Endodermal cell (in vitro differentiated cells): ENCODE measurements at regions not wholly inside any gene's neighbourhood (a gene's known extent, or its start where the extent isn't known, plus 50 kb on each side); places are given as distances from the start of the nearest gene placed in this dataset.

Source experiments
- DNase-seq: peaks from one replicate; pipeline ENCODE4 v3.0.0-alpha.2; 2017
- H3K27ac ChIP-seq: 2 replicates; pipeline ENCODE4 v1.5.1; 2013; ENCODE audit warnings: mild to moderate bottlenecking, low read depth, low read length, moderate library complexity
- H3K27me3 ChIP-seq: 2 replicates; pipeline ENCODE4 v1.6.1; 2013; ENCODE audit warnings: mild to moderate bottlenecking, low read length, moderate library complexity; ENCODE audit not compliant: insufficient read depth, control insufficient read depth, poor library complexity, severe bottlenecking
- H3K36me3 ChIP-seq: 2 replicates; pipeline ENCODE4 v1.7.0; 2013; ENCODE audit warnings: mild to moderate bottlenecking, low read length, moderate library complexity; ENCODE audit not compliant: control insufficient read depth, insufficient read depth
- H3K4me1 ChIP-seq: one replicate; pipeline ENCODE4 v1.7.0; 2013; ENCODE audit warnings: low read length; ENCODE audit not compliant: control insufficient read depth, insufficient read depth
- H3K4me3 ChIP-seq: 2 replicates; pipeline ENCODE4 v1.5.1; 2013; ENCODE audit warnings: mild to moderate bottlenecking, low read length, moderate library complexity
- H3K9ac ChIP-seq: 2 replicates; pipeline ENCODE4 v1.6.1; 2013; ENCODE audit warnings: mild to moderate bottlenecking, low read length, moderate library complexity; ENCODE audit not compliant: poor library complexity, severe bottlenecking; ENCODE audit errors: extremely low read depth
- H3K9me3 ChIP-seq: 2 replicates; pipeline ENCODE4 v1.6.1; 2013; ENCODE audit warnings: mild to moderate bottlenecking, low read length, moderate library complexity; ENCODE audit not compliant: control insufficient read depth
- H3K27ac Mint-ChIP-seq: 2 replicates; pipeline ENCODE4 v1.8.0; 2020; ENCODE audit warnings: mixed read lengths
- H3K27me3 Mint-ChIP-seq: 2 replicates; pipeline ENCODE4 v1.8.0; 2021; ENCODE audit warnings: mild to moderate bottlenecking, mixed read lengths; ENCODE audit not compliant: insufficient read depth
- H3K36me3 Mint-ChIP-seq: 2 replicates; pipeline ENCODE4 v1.8.0; 2020; ENCODE audit warnings: low read depth, mixed read lengths
- H3K4me1 Mint-ChIP-seq: 2 replicates; pipeline ENCODE4 v1.8.0; 2020; ENCODE audit warnings: mixed read lengths
- H3K4me3 Mint-ChIP-seq: 2 replicates; pipeline ENCODE4 v1.8.0; 2020; ENCODE audit warnings: mild to moderate bottlenecking, moderate library complexity, mixed read lengths
- H3K9me3 Mint-ChIP-seq: 2 replicates; pipeline ENCODE4 v1.8.0; 2020; ENCODE audit warnings: mild to moderate bottlenecking, mixed read lengths
- WGBS, 2 experiments: methylation state at CpG; one replicate each; pipeline versions ENCODE4 v1.1.5 to v1.1.7; 2013; ENCODE audit warnings: missing lambda C conversion rate in 2 of 2, mixed read lengths in 1 of 2; ENCODE audit not compliant: insufficient coverage in 1 of 2, insufficient read length in 1 of 2; 5-methylcytosine and 5-hydroxymethylcytosine counted together
- TF ChIP-seq, protein P1 (sequence below): fragments of 200-600 bp; sonication (generic); conservative IDR thresholded peaks from 2 replicates; pipeline ENCODE4 v1.5.0; 2021; ENCODE audit warnings: antibody characterized with exemption, mild to moderate bottlenecking

DNA sequence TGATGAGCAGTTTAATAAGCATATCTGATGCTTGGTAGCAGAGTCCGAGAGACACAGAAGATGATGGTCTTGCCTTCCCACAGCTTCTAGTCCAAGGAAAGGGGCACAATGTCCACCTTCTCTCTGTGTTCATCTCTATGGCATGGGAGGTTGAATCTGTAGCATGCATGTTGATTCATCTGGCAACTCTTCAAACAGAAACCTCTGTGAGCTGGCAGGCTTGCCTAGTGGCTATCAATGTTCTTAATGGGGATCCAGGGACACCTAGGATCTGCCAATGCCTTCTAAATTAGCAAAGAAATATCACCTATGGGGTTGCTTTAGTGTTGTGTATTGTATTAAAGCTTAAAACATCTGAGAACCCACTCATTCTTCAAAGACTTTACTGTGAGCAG, 170.8 kb downstream of the INO80D start:
- Histone ChIP-seq H3K36me3 (no peaks in the 10 kb centered on the region), H3K4me1 (peaks cover 21% of the 10 kb centered on the region), H3K27me3 (peaks cover 5% of the 10 kb centered on the region), H3K4me3 (peak overlapping the region; percentile 63), H3K9ac (no peak overlapping the region), H3K27ac (no peak overlapping the region), H3K9me3 (no peaks in the 10 kb centered on the region)
- peak overlapping the region; percentile 9 for H3K4me3 Mint-ChIP-seq
- WGBS, 2 experiments: 91 to 100% methylated on average over 1 of the region's 1 CpG
- H3K9me3 Mint-ChIP-seq: peaks cover 4% of the 10 kb centered on the region
- no peak for DNase-seq
- no peak overlapping the region for H3K27ac Mint-ChIP-seq
- peaks cover 8% of the 10 kb centered on the region for H3K27me3 Mint-ChIP-seq
- TF ChIP-seq, protein P1, sequence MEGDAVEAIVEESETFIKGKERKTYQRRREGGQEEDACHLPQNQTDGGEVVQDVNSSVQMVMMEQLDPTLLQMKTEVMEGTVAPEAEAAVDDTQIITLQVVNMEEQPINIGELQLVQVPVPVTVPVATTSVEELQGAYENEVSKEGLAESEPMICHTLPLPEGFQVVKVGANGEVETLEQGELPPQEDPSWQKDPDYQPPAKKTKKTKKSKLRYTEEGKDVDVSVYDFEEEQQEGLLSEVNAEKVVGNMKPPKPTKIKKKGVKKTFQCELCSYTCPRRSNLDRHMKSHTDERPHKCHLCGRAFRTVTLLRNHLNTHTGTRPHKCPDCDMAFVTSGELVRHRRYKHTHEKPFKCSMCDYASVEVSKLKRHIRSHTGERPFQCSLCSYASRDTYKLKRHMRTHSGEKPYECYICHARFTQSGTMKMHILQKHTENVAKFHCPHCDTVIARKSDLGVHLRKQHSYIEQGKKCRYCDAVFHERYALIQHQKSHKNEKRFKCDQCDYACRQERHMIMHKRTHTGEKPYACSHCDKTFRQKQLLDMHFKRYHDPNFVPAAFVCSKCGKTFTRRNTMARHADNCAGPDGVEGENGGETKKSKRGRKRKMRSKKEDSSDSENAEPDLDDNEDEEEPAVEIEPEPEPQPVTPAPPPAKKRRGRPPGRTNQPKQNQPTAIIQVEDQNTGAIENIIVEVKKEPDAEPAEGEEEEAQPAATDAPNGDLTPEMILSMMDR: no peak
- no peaks in the 10 kb centered on the region for H3K36me3 Mint-ChIP-seq
- peaks cover 41% of the 10 kb centered on the region for H3K4me1 Mint-ChIP-seq

DNA sequence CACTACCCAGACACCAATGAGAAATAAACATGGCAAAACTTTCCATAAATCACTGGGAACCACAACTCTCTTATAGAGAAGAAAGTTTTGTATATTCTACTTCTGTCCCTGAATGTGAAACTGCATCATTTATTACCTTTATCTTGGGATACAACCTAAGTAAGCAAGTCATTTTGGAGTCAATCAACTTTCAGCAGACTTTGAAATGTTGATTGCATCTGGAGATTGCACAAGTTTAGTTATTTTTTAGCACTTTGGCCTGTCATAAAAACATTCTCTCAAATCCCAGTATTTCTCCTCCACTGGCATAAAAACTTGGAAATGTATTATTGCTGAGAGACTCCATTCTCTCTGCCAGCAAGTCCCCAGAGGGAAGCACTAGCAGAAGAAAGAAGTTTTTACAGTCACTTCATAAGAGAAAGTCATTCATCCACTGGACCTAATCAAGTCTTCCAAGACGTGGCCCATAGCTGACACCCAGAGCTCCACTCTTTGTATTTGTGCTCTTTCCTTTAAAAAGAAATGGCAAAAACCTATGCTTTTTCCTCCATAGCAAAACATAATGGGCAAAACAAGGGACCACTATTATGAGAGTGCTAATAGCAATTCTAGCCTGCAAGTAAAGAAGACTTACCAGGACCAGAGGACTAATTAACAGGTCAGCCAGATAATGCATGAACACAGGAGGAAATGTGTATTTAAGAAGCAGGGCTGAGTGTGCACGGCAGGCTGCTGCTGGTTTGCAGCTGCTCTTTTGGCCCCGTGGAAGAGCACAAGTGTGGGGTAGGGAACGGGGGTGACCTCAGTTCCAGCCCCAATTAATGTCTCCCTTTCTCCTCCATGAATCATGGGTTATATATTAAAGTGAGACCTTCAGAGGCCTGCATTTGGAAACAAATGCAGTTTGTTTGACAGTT, 171.5 kb downstream of the INO80D start:
- H3K36me3 ChIP-seq: no peaks in the 10 kb centered on the region
- H3K27ac Mint-ChIP-seq: no peak overlapping the region
- H3K27me3 ChIP-seq: peaks cover 11% of the 10 kb centered on the region
- peaks cover 10% of the 10 kb centered on the region for H3K27me3 Mint-ChIP-seq
- H3K4me3 Mint-ChIP-seq: peak overlapping the region; percentile 9
- H3K9me3 ChIP-seq: no peaks in the 10 kb centered on the region
- no peak for DNase-seq
- no peaks in the 10 kb centered on the region for H3K36me3 Mint-ChIP-seq
- peak overlapping the region; percentile 63 for H3K4me3 ChIP-seq
- H3K4me1 Mint-ChIP-seq: peaks cover 44% of the 10 kb centered on the region
- peaks cover 4% of the 10 kb centered on the region for H3K9me3 Mint-ChIP-seq
- WGBS, 2 experiments: 47 to 67% methylated on average over 2 to 4 of the region's 4 CpGs
- no peak overlapping the region for H3K9ac ChIP-seq
- no peak overlapping the region for H3K27ac ChIP-seq
- TF ChIP-seq, protein P1: no peak
- peaks cover 21% of the 10 kb centered on the region for H3K4me1 ChIP-seq

DNA sequence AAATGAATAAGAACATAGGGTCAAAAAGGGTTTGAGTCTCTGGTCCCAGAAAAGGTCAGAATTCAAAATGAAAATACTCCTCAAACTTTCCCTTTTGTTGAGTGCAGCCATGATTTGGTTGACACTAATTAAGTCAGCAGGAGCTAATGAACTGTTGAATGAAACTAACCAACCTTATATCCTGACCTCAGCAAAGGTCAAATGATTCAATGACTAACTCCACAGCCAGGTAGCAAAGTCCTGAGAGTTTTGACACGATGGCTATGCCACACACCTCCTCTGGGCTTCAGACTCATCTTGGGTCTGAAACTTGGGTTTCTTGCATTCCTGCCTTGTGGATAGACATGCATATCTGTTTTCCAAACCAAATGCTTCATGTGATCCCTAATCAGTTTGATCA, 172.3 kb downstream of the INO80D start:
- H3K4me1 ChIP-seq: peaks cover 21% of the 10 kb centered on the region
- H3K27me3 Mint-ChIP-seq: peaks cover 6% of the 10 kb centered on the region
- H3K36me3 ChIP-seq: no peaks in the 10 kb centered on the region
- no peak overlapping the region for H3K27ac ChIP-seq
- no peak overlapping the region for H3K4me3 Mint-ChIP-seq
- peaks cover under 1% of the 10 kb centered on the region for H3K9me3 Mint-ChIP-seq
- peaks cover 14% of the 10 kb centered on the region for H3K27me3 ChIP-seq
- WGBS, 2 experiments: 63 to 86% methylated on average over 1 of the region's 1 CpG
- no peak overlapping the region for H3K4me3 ChIP-seq
- TF ChIP-seq, protein P1: no peak
- H3K9ac ChIP-seq: no peak overlapping the region
- H3K27ac Mint-ChIP-seq: no peak overlapping the region
- H3K4me1 Mint-ChIP-seq: peaks cover 44% of the 10 kb centered on the region
- H3K36me3 Mint-ChIP-seq: no peaks in the 10 kb centered on the region
- no peaks in the 10 kb centered on the region for H3K9me3 ChIP-seq
- no peak for DNase-seq
